Spleen (tissue), 11 donors: ENCODE measurements at regions not wholly inside any gene's neighbourhood (a gene's known extent, or its start where the extent isn't known, plus 50 kb on each side); places are given as distances from the start of the nearest gene placed in this dataset.

Experiments
- DNase-seq: peaks from one replicate; pipeline ENCODE4 v3.0.0-alpha.2; 2020
- H3K27ac ChIP-seq, 8 donors: fragments of 200-600 bp; sonication (generic) in 7 of 8; 1 replicate in 4 of 8; 2 replicates in 4 of 8; pipeline versions ENCODE4 v1.5.0 to v1.8.0; 2016 to 2021; ENCODE audit warnings: inconsistent platforms in 4 of 8, mild to moderate bottlenecking in 4 of 8, moderate library complexity in 1 of 8
- H3K27me3 ChIP-seq, 7 donors: fragments of 200-600 bp; sonication (generic) in 6 of 7; replicated peaks in 1 of 7; 1 replicate in 4 of 7; 2 replicates in 3 of 7; pipeline versions ENCODE4 v1.5.0 to v1.8.0; 2016 to 2021; ENCODE audit warnings: inconsistent platforms in 3 of 7, mild to moderate bottlenecking in 1 of 7
- H3K36me3 ChIP-seq, 6 donors: fragments of 200-600 bp; sonication (generic) in 5 of 6; 1 replicate in 4 of 6; 2 replicates in 2 of 6; pipeline versions ENCODE4 v1.5.0 to v1.8.0; 2016 to 2021; ENCODE audit warnings: inconsistent platforms in 2 of 6
- H3K4me1 ChIP-seq, 6 donors: fragments of 200-600 bp; sonication (generic) in 5 of 6; 1 replicate in 3 of 6; 2 replicates in 3 of 6; pipeline versions ENCODE4 v1.5.0 to v1.8.0; 2016 to 2021; ENCODE audit warnings: inconsistent platforms in 3 of 6
- H3K4me3 ChIP-seq, 8 donors: fragments of 200-600 bp; sonication (generic) in 7 of 8; 1 replicate in 4 of 8; 2 replicates in 4 of 8; pipeline versions ENCODE4 v1.5.0 to v1.8.0; 2016 to 2021; ENCODE audit warnings: inconsistent platforms in 4 of 8, mild to moderate bottlenecking in 4 of 8, moderate library complexity in 2 of 8
- H3K9me3 ChIP-seq, 8 donors: fragments of 200-600 bp; sonication (generic) in 7 of 8; 1 replicate in 4 of 8; 2 replicates in 4 of 8; pipeline versions ENCODE4 v1.5.0 to v1.8.0; 2016 to 2021; ENCODE audit warnings: inconsistent platforms in 4 of 8
- CTCF ChIP-seq, 11 experiments: fragments of 200-600 bp in 7 of 11; fragments of 450-650 bp in 4 of 11; sonication (generic) in 4 of 11; IDR thresholded peaks in 8 of 11; conservative IDR thresholded peaks in 3 of 11; 1 replicate in 7 of 11; 2 replicates in 4 of 11; pipeline versions ENCODE4 v1.4.0 to v1.8.0; 2016 to 2021; ENCODE audit warnings: antibody characterized with exemption in 11 of 11, inconsistent platforms in 4 of 11, mild to moderate bottlenecking in 1 of 11
- POLR2A ChIP-seq, 3 donors: fragments of 450-650 bp; IDR thresholded peaks; one replicate each; pipeline ENCODE4 v1.5.1; 2017; ENCODE audit warnings: antibody characterized with exemption in 3 of 3, mild to moderate bottlenecking in 1 of 3
- POLR2AphosphoS5 ChIP-seq, 3 donors: sonication (generic); formaldehyde crosslinking; IDR thresholded peaks; one replicate each; pipeline ENCODE4 v1.5.1; 2017; ENCODE audit warnings: antibody characterized with exemption in 3 of 3
- WGBS, 5 donors: extraction: QIAGEN DNeasy Blood & Tissue Kit in 3 of 5; methylation state at CpG; one replicate each; pipeline versions ENCODE4 v1.1.5 to v1.1.7; 2013 to 2018; 5-methylcytosine and 5-hydroxymethylcytosine counted together
- intact Hi-C: fragments of 100-400 bp; cut with DNase I; formaldehyde crosslinking; loops from one replicate; pipeline ENCODE4 v1.15.0; 2023; ENCODE audit warnings: low total_unique reads
- donor health status: healthy with polysubstance abuse.
- donor health status: DM: no; HTN: no; CAD: no; lungs with moderate emphysema.
- donor health status: DM: no; HTN: no; CAD: no.
- donor health status: Bipolar disorder and iron deficiency.
- donor health status: healthy.
- donor health status: DM: no; HTN: no; CAD: no.
- donor health status: DM: yes; HTN: yes; CAD: no.

- no peak overlapping the region for H3K4me3 ChIP-seq
- H3K27ac ChIP-seq, result no peak overlapping the region
- H3K36me3 ChIP-seq, result no peaks in the 10 kb centered on the region
- intact Hi-C loops, result no loop called here
- DNase-seq, result no peak
- 75 to 88% (median 80%) methylated on average over 1 of the region's 1 CpG for WGBS, 5 donors
- TF ChIP-seq POLR2A (IDR thresholded peaks at IDR 0.05) (no peak), POLR2AphosphoS5 (IDR thresholded peaks at IDR 0.05) (no peak), CTCF (IDR thresholded peaks at IDR 0.05 in 8 of 11, conservative IDR thresholded peaks at IDR 0.05 in 3 of 11) (no peak)
- H3K27me3 ChIP-seq, result no peaks in the 10 kb centered on the region
- H3K9me3 ChIP-seq, result peaks cover 0 to 9% (median 0%) of the 10 kb centered on the region in 8 donors
- H3K4me1 ChIP-seq, result no peaks in the 10 kb centered on the region
Observed at GRCh38 chr3:80549173-80549572, 781.4 kb upstream of the ROBO1 start.

GRCh38 chr3:80543154-80543553 lies 775.4 kb upstream of the ROBO1 start:
- WGBS, 5 donors, result 77 to 92% (median 81%) methylated on average over 2 of the region's 2 CpGs
- intact Hi-C loops, result no loop called here
- peaks cover 0 to 13% (median 0%) of the 10 kb centered on the region in 8 donors for H3K9me3 ChIP-seq
- H3K27ac ChIP-seq, result no peak overlapping the region
- no peaks in the 10 kb centered on the region for H3K4me1 ChIP-seq
- no peaks in the 10 kb centered on the region for H3K27me3 ChIP-seq
- H3K4me3 ChIP-seq, result no peak overlapping the region
- H3K36me3 ChIP-seq, result no peaks in the 10 kb centered on the region
- DNase-seq, result no peak
- TF ChIP-seq CTCF (IDR thresholded peaks at IDR 0.05 in 8 of 11, conservative IDR thresholded peaks at IDR 0.05 in 3 of 11) (no peak), POLR2AphosphoS5 (IDR thresholded peaks at IDR 0.05) (no peak), POLR2A (IDR thresholded peaks at IDR 0.05) (no peak)

- H3K27me3 ChIP-seq, result no peaks in the 10 kb centered on the region
- no peak overlapping the region for H3K27ac ChIP-seq
- no peaks in the 10 kb centered on the region for H3K36me3 ChIP-seq
- no peaks in the 10 kb centered on the region for H3K4me1 ChIP-seq
- DNase-seq, result no peak
- no peak overlapping the region for H3K4me3 ChIP-seq
- intact Hi-C loops, result no loop called here
- H3K9me3 ChIP-seq, result peaks cover 0 to 18% (median 0%) of the 10 kb centered on the region in 8 donors
- TF ChIP-seq POLR2AphosphoS5 (IDR thresholded peaks at IDR 0.05) (no peak), POLR2A (IDR thresholded peaks at IDR 0.05) (no peak), CTCF (IDR thresholded peaks at IDR 0.05 in 8 of 11, conservative IDR thresholded peaks at IDR 0.05 in 3 of 11) (no peak)
Observed at GRCh38 chr3:80542456-80542855, 774.7 kb upstream of the ROBO1 start.

- intact Hi-C loops, result no loop called here
- Histone ChIP-seq H3K9me3 (peaks cover 0 to 35% (median 5%) of the 10 kb centered on the region in 8 donors), H3K4me3 (no peak overlapping the region), H3K36me3 (no peaks in the 10 kb centered on the region), H3K4me1 (no peaks in the 10 kb centered on the region), H3K27me3 (no peaks in the 10 kb centered on the region), H3K27ac (no peak overlapping the region)
- 70 to 82% (median 73%) methylated on average over 4 of the region's 4 CpGs for WGBS, 5 donors
- DNase-seq, result no peak
- TF ChIP-seq POLR2A (IDR thresholded peaks at IDR 0.05) (no peak), POLR2AphosphoS5 (IDR thresholded peaks at IDR 0.05) (no peak), CTCF (IDR thresholded peaks at IDR 0.05 in 8 of 11, conservative IDR thresholded peaks at IDR 0.05 in 3 of 11) (no peak)
Observed at GRCh38 chr3:80537680-80538079, 769.9 kb upstream of the ROBO1 start.
